ENCODE measurements at regions not wholly inside any gene's neighbourhood (a gene's known extent, or its start where the extent isn't known, plus 50 kb on each side); places are given as distances from the start of the nearest gene placed in this dataset.

DNA sequence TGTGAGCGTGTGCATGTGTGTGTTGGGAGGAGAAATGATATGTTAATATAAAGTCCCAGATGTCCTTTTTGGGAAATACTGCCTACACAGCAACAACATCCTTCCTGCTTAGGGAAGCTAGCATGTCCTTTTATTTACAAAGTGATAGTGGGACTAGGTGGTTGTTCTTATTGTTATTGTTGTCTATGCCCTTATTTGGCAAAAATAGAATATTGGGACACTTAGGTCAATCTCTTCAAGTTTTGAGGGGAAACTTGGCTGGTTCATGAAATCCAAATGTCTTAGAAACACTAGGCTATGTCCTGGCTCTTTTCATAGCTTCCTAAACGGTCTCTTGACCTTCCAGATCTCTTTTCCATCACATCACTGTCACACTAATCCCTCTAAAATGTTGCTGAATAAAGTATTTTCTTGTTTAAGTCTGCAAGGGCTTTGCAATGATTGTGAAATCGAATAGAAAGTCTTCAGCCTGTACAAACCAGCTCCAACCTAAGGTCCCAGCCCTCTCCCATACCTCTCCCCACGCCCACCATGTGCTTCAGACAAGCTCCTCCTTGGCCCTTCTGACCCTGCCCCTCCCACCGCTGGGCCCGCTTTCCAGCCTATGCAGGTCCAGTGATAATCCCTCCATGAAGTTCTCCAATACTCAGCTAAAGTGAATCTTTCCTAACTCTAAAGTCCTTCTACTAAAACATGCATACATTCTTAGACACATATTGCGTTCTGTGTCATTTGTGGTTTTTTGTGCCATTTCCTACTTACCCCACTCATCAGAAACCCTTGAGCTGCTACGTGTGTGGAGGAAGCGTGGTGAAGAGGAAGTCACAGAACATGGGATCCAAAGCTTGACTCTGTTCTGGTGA is 205.1 kb downstream of the LY86 start:
- no peak for DNase-seq (ENCODE audit: low spot score)
- no peak overlapping the region for H3K4me3 ChIP-seq
- TF ChIP-seq, protein P1, sequence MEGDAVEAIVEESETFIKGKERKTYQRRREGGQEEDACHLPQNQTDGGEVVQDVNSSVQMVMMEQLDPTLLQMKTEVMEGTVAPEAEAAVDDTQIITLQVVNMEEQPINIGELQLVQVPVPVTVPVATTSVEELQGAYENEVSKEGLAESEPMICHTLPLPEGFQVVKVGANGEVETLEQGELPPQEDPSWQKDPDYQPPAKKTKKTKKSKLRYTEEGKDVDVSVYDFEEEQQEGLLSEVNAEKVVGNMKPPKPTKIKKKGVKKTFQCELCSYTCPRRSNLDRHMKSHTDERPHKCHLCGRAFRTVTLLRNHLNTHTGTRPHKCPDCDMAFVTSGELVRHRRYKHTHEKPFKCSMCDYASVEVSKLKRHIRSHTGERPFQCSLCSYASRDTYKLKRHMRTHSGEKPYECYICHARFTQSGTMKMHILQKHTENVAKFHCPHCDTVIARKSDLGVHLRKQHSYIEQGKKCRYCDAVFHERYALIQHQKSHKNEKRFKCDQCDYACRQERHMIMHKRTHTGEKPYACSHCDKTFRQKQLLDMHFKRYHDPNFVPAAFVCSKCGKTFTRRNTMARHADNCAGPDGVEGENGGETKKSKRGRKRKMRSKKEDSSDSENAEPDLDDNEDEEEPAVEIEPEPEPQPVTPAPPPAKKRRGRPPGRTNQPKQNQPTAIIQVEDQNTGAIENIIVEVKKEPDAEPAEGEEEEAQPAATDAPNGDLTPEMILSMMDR (IDR thresholded peaks at IDR 0.05) = no peak
- no peaks in the 10 kb centered on the region for H3K4me1 ChIP-seq
- no peaks in the 10 kb centered on the region for H3K36me3 ChIP-seq
- no peaks in the 10 kb centered on the region for H3K9me3 ChIP-seq
- no peak overlapping the region for H3K27ac ChIP-seq
- H3K27me3 ChIP-seq = no peaks in the 10 kb centered on the region

DNA sequence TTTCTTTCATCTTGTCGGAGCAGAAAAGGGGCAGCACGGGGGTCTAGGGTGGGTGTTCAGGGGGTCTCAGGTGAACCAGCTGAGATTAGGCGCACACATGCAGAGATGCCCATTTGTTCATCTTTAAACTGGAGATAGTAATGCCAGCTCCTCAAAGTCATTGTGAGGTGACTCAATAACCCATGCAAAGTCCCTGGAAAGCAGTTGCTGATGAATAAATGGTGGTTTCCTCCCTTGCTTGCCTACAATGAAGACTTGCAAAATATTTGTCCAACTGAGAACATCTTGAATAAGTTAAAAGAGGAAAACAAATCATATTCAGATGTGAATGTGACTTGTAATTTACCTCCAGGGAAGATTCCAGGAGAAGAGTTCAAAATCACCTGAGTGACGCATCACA is 206.9 kb downstream of the LY86 start:
- TF ChIP-seq, protein P1 (IDR thresholded peaks at IDR 0.05) = no peak
- Histone ChIP-seq H3K4me1 (no peaks in the 10 kb centered on the region), H3K9me3 (no peaks in the 10 kb centered on the region), H3K36me3 (no peaks in the 10 kb centered on the region), H3K27ac (no peak overlapping the region), H3K4me3 (no peak overlapping the region), H3K27me3 (no peaks in the 10 kb centered on the region)
- DNase-seq (ENCODE audit: low spot score) = no peak

DNA sequence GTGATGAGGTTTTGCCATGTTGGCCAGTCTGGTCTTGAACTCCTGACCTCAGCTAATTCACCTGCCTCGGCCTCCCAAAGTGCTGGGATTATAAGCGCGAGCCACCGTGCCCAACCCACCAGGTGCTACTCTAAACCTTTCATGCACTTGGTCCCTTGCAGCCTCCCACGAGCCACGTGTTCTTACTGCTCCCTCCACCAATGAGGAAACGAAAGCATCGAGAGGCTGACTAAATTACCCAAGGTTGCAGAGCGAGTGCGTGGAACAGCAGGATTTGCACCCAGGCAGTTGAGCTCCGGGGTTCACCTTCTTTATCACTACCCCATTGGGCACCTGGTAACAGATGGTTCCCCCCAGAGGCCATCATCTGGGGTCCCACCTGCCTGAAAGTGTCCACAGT is 208.3 kb downstream of the LY86 start:
- H3K27me3 ChIP-seq = no peaks in the 10 kb centered on the region
- H3K9me3 ChIP-seq = no peaks in the 10 kb centered on the region
- no peak for DNase-seq (ENCODE audit: low spot score)
- TF ChIP-seq, protein P1 (IDR thresholded peaks at IDR 0.05) = no peak
- no peaks in the 10 kb centered on the region for H3K36me3 ChIP-seq
- no peak overlapping the region for H3K27ac ChIP-seq
- H3K4me1 ChIP-seq = no peaks in the 10 kb centered on the region
- no peak overlapping the region for H3K4me3 ChIP-seq

DNA sequence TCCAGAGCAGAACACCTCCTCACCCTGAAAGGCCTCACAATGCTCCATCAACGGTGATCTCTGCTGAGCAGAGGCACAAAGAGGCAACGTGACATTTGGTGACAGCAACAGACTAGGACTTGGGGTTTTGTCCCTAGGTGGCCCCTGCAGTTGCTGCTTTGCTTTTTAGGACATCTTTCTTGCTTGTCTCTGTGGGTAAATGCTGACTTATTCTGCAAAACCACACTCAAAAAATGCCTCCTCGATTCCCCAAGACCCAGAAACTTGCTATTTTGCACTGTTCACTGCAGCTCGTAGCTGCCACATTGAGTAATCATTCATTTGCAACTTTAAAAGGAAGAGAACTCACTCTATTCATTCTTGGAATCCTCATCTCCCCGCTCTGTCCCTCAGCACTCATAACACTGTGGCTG is 209.9 kb downstream of the LY86 start:
- TF ChIP-seq, protein P1 (IDR thresholded peaks at IDR 0.05) = no peak
- H3K27ac ChIP-seq = no peak overlapping the region
- H3K9me3 ChIP-seq = no peaks in the 10 kb centered on the region
- no peak overlapping the region for H3K4me3 ChIP-seq
- no peaks in the 10 kb centered on the region for H3K27me3 ChIP-seq
- no peaks in the 10 kb centered on the region for H3K4me1 ChIP-seq
- H3K36me3 ChIP-seq = no peaks in the 10 kb centered on the region
- DNase-seq (ENCODE audit: low spot score) = no peak

DNA sequence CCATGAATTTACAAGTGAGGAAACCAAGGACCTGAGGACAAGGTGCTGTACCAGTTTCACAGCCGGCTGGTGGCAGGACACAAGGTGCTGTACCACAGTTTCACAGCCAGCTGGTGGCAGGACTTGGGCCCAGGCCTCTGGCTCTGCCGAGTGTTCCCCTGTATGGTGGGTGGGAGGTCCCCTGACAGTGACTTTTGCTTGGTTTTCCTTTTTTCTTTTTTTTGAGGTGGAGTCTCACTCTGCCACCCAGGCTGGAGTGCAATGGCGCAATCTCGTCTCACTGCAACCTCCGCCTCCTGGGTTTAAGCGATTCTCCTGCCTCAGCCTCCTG is 212.4 kb downstream of the LY86 start:
- Histone ChIP-seq H3K36me3 (no peaks in the 10 kb centered on the region), H3K9me3 (no peaks in the 10 kb centered on the region), H3K27ac (no peak overlapping the region), H3K4me1 (no peaks in the 10 kb centered on the region), H3K4me3 (no peak overlapping the region), H3K27me3 (no peaks in the 10 kb centered on the region)
- TF ChIP-seq, protein P1 (IDR thresholded peaks at IDR 0.05) = no peak
- DNase-seq (ENCODE audit: low spot score) = no peak

Data from right atrium auricular region (tissue), 2 donors.